GM19463 (cell line): ENCODE measurements at regions not wholly inside any gene's neighbourhood (a gene's known extent, or its start where the extent isn't known, plus 50 kb on each side); places are given as distances from the start of the nearest gene placed in this dataset.
A peak's percentile ranks its signal among the peaks of the same experiment; 100 is the strongest.
"Not testable (repeated sequence)": the region's sequence is repeated elsewhere in the genome, so short reads cannot be mapped to it uniquely, and the experiment has no call there.

Experiments used
- ATAC-seq: cut with Tn5 transposase; IDR thresholded peaks from one replicate; pipeline ENCODE4 v1.9.1; 2021; ENCODE audit warnings: mild to moderate bottlenecking, moderate library complexity; ENCODE audit not compliant: unreplicated experiment

GRCh38 chr1:214095896-214096295 lies 108.1 kb downstream of the PROX1 start:
- not testable (repeated sequence) for ATAC-seq

- no peak for ATAC-seq
These were observed 113.5 kb downstream of the PROX1 start for GRCh38 chr1:214101246-214101645.

GRCh38 chr1:214101828-214102227 lies 114.1 kb downstream of the PROX1 start:
- no peak for ATAC-seq

- ATAC-seq, result no peak
These were observed 115.1 kb downstream of the PROX1 start for GRCh38 chr1:214102907-214103306.

GRCh38 chr1:214103778-214104177 lies 116.0 kb downstream of the PROX1 start:
- no peak for ATAC-seq

GRCh38 chr1:214106375-214106774 lies 118.6 kb downstream of the PROX1 start:
- no peak for ATAC-seq

GRCh38 chr1:214107322-214108096 lies 119.7 kb downstream of the PROX1 start:
- ATAC-seq, result no peak

- ATAC-seq, result no peak
These were observed 120.3 kb downstream of the PROX1 start for GRCh38 chr1:214108097-214108446.

- ATAC-seq, result no peak
These were observed 124.0 kb downstream of the PROX1 start for GRCh38 chr1:214111796-214112195.

- no peak for ATAC-seq
These were observed 128.5 kb downstream of the PROX1 start for GRCh38 chr1:214116258-214116657.

- ATAC-seq, result no peak
These were observed 130.0 kb downstream of the PROX1 start for GRCh38 chr1:214117780-214118179.

- no peak for ATAC-seq
These were observed 132.4 kb downstream of the PROX1 start for GRCh38 chr1:214120191-214120590.

- ATAC-seq, result no peak
These were observed 133.2 kb downstream of the PROX1 start for GRCh38 chr1:214120951-214121350.

- no peak for ATAC-seq
These were observed 134.3 kb downstream of the PROX1 start for GRCh38 chr1:214122110-214122509.

- ATAC-seq, result peak; percentile 72
These were observed 135.4 kb downstream of the PROX1 start for GRCh38 chr1:214123061-214123784.

- ATAC-seq, result no peak
These were observed 136.6 kb downstream of the PROX1 start for GRCh38 chr1:214124281-214124805.

GRCh38 chr1:214124915-214125314 lies 137.1 kb downstream of the PROX1 start:
- ATAC-seq, result no peak

- ATAC-seq, result no peak
These were observed 138.0 kb downstream of the PROX1 start for GRCh38 chr1:214125819-214126218.

- ATAC-seq, result no peak
These were observed 138.9 kb downstream of the PROX1 start for GRCh38 chr1:214126697-214127146.

- no peak for ATAC-seq
These were observed 139.9 kb downstream of the PROX1 start for GRCh38 chr1:214127705-214128104.

- no peak for ATAC-seq
These were observed 145.1 kb upstream of the SMYD2 start for GRCh38 chr1:214135886-214136285.

GRCh38 chr1:214136324-214136919 lies 144.5 kb upstream of the SMYD2 start:
- no peak for ATAC-seq
